A549 (cell line): ENCODE measurements at regions not wholly inside any gene's neighbourhood (a gene's known extent, or its start where the extent isn't known, plus 50 kb on each side); places are given as distances from the start of the nearest gene placed in this dataset.

ENCODE experiments used
- JUN ChIP-seq, 2 experiments: fragments of >200 bp; sonication (Bioruptor Twin); formaldehyde crosslinking; IDR thresholded peaks; 2 replicates in 1 of 2; 3 replicates in 1 of 2; pipeline ENCODE4 v1.6.1; 2016 to 2017
- PHF8 ChIP-seq: fragments of 200-600 bp; sonication (generic); IDR thresholded peaks from 2 replicates; pipeline ENCODE4 v1.6.1; 2016; ENCODE audit warnings: low read depth, mild to moderate bottlenecking, antibody characterized with exemption, moderate library complexity, borderline replicate concordance
- POLR2A ChIP-seq: IDR thresholded peaks from 2 replicates; pipeline ENCODE4 v1.6.1; 2012; ENCODE audit warnings: mild to moderate bottlenecking, low read length
- SMC3 ChIP-seq: fragments of >200 bp; sonication (Bioruptor Twin); formaldehyde crosslinking; IDR thresholded peaks from 3 replicates; pipeline ENCODE4 v1.6.1; 2018; ENCODE audit warnings: inconsistent platforms
- TF ChIP-seq, protein P1 (sequence below): fragments of >200 bp; sonication (Bioruptor Twin); formaldehyde crosslinking; IDR thresholded peaks from 3 replicates; pipeline ENCODE4 v1.5.1; 2016
- TF ChIP-seq, protein P2 (sequence below): fragments of 200-600 bp; sonication (generic); IDR thresholded peaks from 2 replicates; pipeline ENCODE4 v1.6.1; 2016; ENCODE audit warnings: antibody characterized with exemption, mild to moderate bottlenecking, moderate library complexity
- TF ChIP-seq, protein P3 (sequence below): IDR thresholded peaks from 2 replicates; pipeline ENCODE4 v1.6.1; 2012

DNA sequence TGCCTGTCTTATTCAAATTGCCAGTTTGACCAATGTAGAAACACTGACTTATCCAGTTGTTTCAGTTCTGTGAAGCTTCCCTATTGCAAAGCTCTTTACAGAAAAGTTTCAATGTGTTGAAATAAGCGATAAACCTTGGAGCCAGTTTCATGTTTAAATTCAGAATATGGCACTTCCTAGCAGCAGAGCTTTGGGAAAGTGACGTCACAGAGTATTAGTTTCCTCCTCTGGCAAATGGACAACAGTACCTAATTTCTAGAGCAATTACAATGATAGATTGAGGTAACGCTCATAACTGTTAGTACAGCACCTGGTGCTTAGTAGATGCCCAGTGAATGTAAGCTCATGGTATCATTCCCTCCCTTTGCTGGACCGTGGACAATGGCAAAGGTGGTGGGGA lies 527.5 kb upstream of the DAB1 start:
- TF ChIP-seq, protein P1, sequence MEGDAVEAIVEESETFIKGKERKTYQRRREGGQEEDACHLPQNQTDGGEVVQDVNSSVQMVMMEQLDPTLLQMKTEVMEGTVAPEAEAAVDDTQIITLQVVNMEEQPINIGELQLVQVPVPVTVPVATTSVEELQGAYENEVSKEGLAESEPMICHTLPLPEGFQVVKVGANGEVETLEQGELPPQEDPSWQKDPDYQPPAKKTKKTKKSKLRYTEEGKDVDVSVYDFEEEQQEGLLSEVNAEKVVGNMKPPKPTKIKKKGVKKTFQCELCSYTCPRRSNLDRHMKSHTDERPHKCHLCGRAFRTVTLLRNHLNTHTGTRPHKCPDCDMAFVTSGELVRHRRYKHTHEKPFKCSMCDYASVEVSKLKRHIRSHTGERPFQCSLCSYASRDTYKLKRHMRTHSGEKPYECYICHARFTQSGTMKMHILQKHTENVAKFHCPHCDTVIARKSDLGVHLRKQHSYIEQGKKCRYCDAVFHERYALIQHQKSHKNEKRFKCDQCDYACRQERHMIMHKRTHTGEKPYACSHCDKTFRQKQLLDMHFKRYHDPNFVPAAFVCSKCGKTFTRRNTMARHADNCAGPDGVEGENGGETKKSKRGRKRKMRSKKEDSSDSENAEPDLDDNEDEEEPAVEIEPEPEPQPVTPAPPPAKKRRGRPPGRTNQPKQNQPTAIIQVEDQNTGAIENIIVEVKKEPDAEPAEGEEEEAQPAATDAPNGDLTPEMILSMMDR: no peak
- TF ChIP-seq, protein P2, sequence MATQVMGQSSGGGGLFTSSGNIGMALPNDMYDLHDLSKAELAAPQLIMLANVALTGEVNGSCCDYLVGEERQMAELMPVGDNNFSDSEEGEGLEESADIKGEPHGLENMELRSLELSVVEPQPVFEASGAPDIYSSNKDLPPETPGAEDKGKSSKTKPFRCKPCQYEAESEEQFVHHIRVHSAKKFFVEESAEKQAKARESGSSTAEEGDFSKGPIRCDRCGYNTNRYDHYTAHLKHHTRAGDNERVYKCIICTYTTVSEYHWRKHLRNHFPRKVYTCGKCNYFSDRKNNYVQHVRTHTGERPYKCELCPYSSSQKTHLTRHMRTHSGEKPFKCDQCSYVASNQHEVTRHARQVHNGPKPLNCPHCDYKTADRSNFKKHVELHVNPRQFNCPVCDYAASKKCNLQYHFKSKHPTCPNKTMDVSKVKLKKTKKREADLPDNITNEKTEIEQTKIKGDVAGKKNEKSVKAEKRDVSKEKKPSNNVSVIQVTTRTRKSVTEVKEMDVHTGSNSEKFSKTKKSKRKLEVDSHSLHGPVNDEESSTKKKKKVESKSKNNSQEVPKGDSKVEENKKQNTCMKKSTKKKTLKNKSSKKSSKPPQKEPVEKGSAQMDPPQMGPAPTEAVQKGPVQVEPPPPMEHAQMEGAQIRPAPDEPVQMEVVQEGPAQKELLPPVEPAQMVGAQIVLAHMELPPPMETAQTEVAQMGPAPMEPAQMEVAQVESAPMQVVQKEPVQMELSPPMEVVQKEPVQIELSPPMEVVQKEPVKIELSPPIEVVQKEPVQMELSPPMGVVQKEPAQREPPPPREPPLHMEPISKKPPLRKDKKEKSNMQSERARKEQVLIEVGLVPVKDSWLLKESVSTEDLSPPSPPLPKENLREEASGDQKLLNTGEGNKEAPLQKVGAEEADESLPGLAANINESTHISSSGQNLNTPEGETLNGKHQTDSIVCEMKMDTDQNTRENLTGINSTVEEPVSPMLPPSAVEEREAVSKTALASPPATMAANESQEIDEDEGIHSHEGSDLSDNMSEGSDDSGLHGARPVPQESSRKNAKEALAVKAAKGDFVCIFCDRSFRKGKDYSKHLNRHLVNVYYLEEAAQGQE: no peak
- TF ChIP-seq JUN (IDR thresholded peaks at IDR 0.05): no peak
- TF ChIP-seq SMC3: no peak
- TF ChIP-seq, protein P3, sequence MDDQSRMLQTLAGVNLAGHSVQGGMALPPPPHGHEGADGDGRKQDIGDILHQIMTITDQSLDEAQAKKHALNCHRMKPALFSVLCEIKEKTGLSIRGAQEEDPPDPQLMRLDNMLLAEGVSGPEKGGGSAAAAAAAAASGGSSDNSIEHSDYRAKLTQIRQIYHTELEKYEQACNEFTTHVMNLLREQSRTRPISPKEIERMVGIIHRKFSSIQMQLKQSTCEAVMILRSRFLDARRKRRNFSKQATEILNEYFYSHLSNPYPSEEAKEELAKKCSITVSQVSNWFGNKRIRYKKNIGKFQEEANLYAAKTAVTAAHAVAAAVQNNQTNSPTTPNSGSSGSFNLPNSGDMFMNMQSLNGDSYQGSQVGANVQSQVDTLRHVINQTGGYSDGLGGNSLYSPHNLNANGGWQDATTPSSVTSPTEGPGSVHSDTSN: no peak
- TF ChIP-seq PHF8: no peak
- TF ChIP-seq POLR2A: no peak
